H9 (cell line): ENCODE measurements at regions not wholly inside any gene's neighbourhood (a gene's known extent, or its start where the extent isn't known, plus 50 kb on each side); places are given as distances from the start of the nearest gene placed in this dataset.

Source experiments
- DNase-seq: peaks from one replicate; pipeline ENCODE4 v3.0.0-alpha.2; 2017
- H2AFZ ChIP-seq: one replicate; pipeline ENCODE4 v1.6.1; 2013; ENCODE audit warnings: mild to moderate bottlenecking, low read length, control low read depth, moderate library complexity
- H2AK5ac ChIP-seq: 2 replicates; pipeline ENCODE4 v1.6.1; 2013; ENCODE audit warnings: low read length, control low read depth, mixed read lengths; ENCODE audit not compliant: insufficient read length
- H2BK120ac ChIP-seq: one replicate; pipeline ENCODE4 v1.6.1; 2013; ENCODE audit warnings: low read depth, mild to moderate bottlenecking, low read length, control low read depth, inconsistent platforms; ENCODE audit not compliant: poor library complexity, severe bottlenecking
- H2BK12ac ChIP-seq: 2 replicates; pipeline ENCODE4 v1.6.1; 2013; ENCODE audit warnings: low read length, control low read depth, mixed read lengths, low read depth; ENCODE audit not compliant: insufficient read length
- H2BK15ac ChIP-seq: 2 replicates; pipeline ENCODE4 v1.6.1; 2013; ENCODE audit warnings: low read depth, low read length, control low read depth
- H2BK20ac ChIP-seq: one replicate; pipeline ENCODE4 v1.6.1; 2013; ENCODE audit warnings: low read depth, mild to moderate bottlenecking, low read length, control low read depth, inconsistent platforms; ENCODE audit not compliant: poor library complexity, severe bottlenecking
- H2BK5ac ChIP-seq: 2 replicates; pipeline ENCODE4 v1.6.1; 2013; ENCODE audit warnings: low read length, control low read depth, mixed read lengths; ENCODE audit not compliant: insufficient read length
- H3K14ac ChIP-seq: 2 replicates; pipeline ENCODE4 v1.6.1; 2013; ENCODE audit warnings: low read length, control low read depth; ENCODE audit not compliant: insufficient read depth
- H3K18ac ChIP-seq: 2 replicates; pipeline ENCODE4 v1.6.1; 2013; ENCODE audit warnings: low read depth, mild to moderate bottlenecking, mixed read lengths, low read length, control low read depth; ENCODE audit not compliant: insufficient read length
- H3K23ac ChIP-seq: 2 replicates; pipeline ENCODE4 v1.6.1; 2013; ENCODE audit warnings: low read length, control low read depth, mixed read lengths, low read depth; ENCODE audit not compliant: insufficient read length
- H3K23me2 ChIP-seq: 2 replicates; pipeline ENCODE4 v1.6.1; 2013; ENCODE audit warnings: low read depth, mild to moderate bottlenecking, mixed read lengths, low read length, control low read depth; ENCODE audit not compliant: insufficient read length, poor library complexity, severe bottlenecking
- H3K27ac ChIP-seq: 2 replicates; pipeline ENCODE4 v1.5.1; 2013; ENCODE audit warnings: low read length, control low read depth, mixed read lengths, low read depth; ENCODE audit not compliant: insufficient read length
- H3K27me3 ChIP-seq: 2 replicates; pipeline ENCODE4 v1.6.1; 2013; ENCODE audit warnings: low read length, control low read depth, inconsistent platforms; ENCODE audit not compliant: insufficient read depth
- H3K4ac ChIP-seq: 2 replicates; pipeline ENCODE4 v1.6.1; 2013; ENCODE audit warnings: low read depth, mild to moderate bottlenecking, control low read depth, inconsistent platforms, low read length, moderate library complexity
- H3K4me1 ChIP-seq: 2 replicates; pipeline ENCODE4 v1.6.1; 2013; ENCODE audit warnings: low read length, control low read depth, inconsistent platforms; ENCODE audit not compliant: insufficient read depth
- H3K4me2 ChIP-seq: 2 replicates; pipeline ENCODE4 v1.6.1; 2013; ENCODE audit warnings: low read length, control low read depth, mixed read lengths; ENCODE audit not compliant: insufficient read length, insufficient read depth
- H3K56ac ChIP-seq: 2 replicates; pipeline ENCODE4 v1.6.1; 2013; ENCODE audit warnings: low read depth, mild to moderate bottlenecking, mixed read lengths, low read length, control low read depth; ENCODE audit not compliant: insufficient read length
- H3K79me1 ChIP-seq: 2 replicates; pipeline ENCODE4 v1.6.1; 2013; ENCODE audit warnings: low read depth, mild to moderate bottlenecking, moderate library complexity, low read length, control low read depth, inconsistent platforms; ENCODE audit not compliant: insufficient read depth, poor library complexity, severe bottlenecking
- H3K79me2 ChIP-seq: 2 replicates; pipeline ENCODE4 v1.6.1; 2013; ENCODE audit warnings: low read length, control low read depth, inconsistent platforms; ENCODE audit not compliant: insufficient read depth
- H3K9ac ChIP-seq: 2 replicates; pipeline ENCODE4 v1.6.1; 2013; ENCODE audit warnings: low read length, control low read depth, mixed read lengths; ENCODE audit not compliant: insufficient read length; ENCODE audit errors: extremely low read depth
- H3K9me3 ChIP-seq: one replicate; pipeline ENCODE4 v1.6.1; 2013; ENCODE audit warnings: low read depth, low read length, inconsistent platforms; ENCODE audit not compliant: control insufficient read depth
- H3T11ph ChIP-seq: one replicate; pipeline ENCODE4 v1.6.1; 2013; ENCODE audit warnings: mild to moderate bottlenecking, low read length, control low read depth, inconsistent platforms
- H4K20me1 ChIP-seq: one replicate; pipeline ENCODE4 v1.6.1; 2013; ENCODE audit not compliant: control insufficient read depth, insufficient read length, insufficient read depth
- H4K5ac ChIP-seq: 2 replicates; pipeline ENCODE4 v1.6.1; 2013; ENCODE audit warnings: low read depth, mild to moderate bottlenecking, mixed read lengths, low read length, control low read depth; ENCODE audit not compliant: insufficient read length
- H4K8ac ChIP-seq: replicated peaks from 2 replicates; pipeline ENCODE4 v1.6.1; 2013; ENCODE audit warnings: low read length, control low read depth, mixed read lengths, low read depth; ENCODE audit not compliant: insufficient read length
- H4K91ac ChIP-seq: 2 replicates; pipeline ENCODE4 v1.6.1; 2013; ENCODE audit warnings: low read depth, mild to moderate bottlenecking, moderate library complexity, mixed read lengths, low read length, control low read depth; ENCODE audit not compliant: insufficient read length
- H3K27ac Mint-ChIP-seq, 3 experiments: 2 replicates in 2 of 3; 3 replicates in 1 of 3; pipeline ENCODE4 v1.8.0; 2020 to 2021; ENCODE audit warnings: mixed read lengths in 3 of 3, mild to moderate bottlenecking in 1 of 3, moderate library complexity in 1 of 3
- H3K27me3 Mint-ChIP-seq: 2 replicates; pipeline ENCODE4 v1.8.0; 2021; ENCODE audit warnings: low read depth, mild to moderate bottlenecking, moderate library complexity, mixed read lengths
- H3K36me3 Mint-ChIP-seq, 3 experiments: 2 replicates in 2 of 3; 3 replicates in 1 of 3; pipeline ENCODE4 v1.8.0; 2020 to 2021; ENCODE audit warnings: low read depth in 3 of 3, mixed read lengths in 3 of 3; ENCODE audit not compliant: insufficient read depth in 1 of 3
- H3K4me1 Mint-ChIP-seq, 2 experiments: 2 replicates each; pipeline ENCODE4 v1.8.0; 2020; ENCODE audit warnings: mixed read lengths in 2 of 2
- H3K4me3 Mint-ChIP-seq, 2 experiments: 2 replicates in 1 of 2; 3 replicates in 1 of 2; pipeline ENCODE4 v1.8.0; 2020 to 2021; ENCODE audit warnings: mild to moderate bottlenecking in 2 of 2, mixed read lengths in 2 of 2, moderate library complexity in 1 of 2
- H3K9me3 Mint-ChIP-seq, 2 experiments: 2 replicates in 1 of 2; 3 replicates in 1 of 2; pipeline ENCODE4 v1.8.0; 2020; ENCODE audit warnings: mild to moderate bottlenecking in 2 of 2, mixed read lengths in 2 of 2, moderate library complexity in 1 of 2
- WGBS: extraction: QIAGEN DNeasy Blood & Tissue Kit; methylation state at CpG from one replicate; pipeline ENCODE4 v1.1.7; 2013; ENCODE audit warnings: missing lambda C conversion rate, low lambda C conversion rate, mixed read lengths; ENCODE audit not compliant: insufficient read length; ENCODE audit errors: extremely low coverage; 5-methylcytosine and 5-hydroxymethylcytosine counted together
- TF ChIP-seq, protein P1 (sequence below): fragments of 200-600 bp; sonication (generic); conservative IDR thresholded peaks from 3 replicates; pipeline ENCODE4 v1.8.0; 2021; ENCODE audit warnings: antibody characterized with exemption, mild to moderate bottlenecking

DNA sequence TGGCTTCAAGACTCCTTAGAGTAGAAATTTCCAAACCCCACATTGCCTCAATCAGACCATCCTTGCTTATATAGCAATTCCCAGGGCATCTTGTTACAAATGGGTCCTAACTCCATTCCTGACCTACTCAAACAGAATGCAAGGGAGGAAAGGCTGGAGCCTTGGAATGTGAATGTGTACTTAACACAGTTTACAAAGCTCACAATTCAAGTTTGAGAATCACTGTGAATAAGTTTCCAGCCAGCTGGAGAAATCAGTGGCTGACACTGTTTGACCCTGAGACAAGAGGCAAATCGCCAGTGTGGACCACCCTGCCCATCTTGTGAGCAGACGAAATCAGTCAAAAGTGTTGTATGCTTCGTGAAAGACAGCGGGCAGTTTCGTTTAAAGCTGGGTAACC lies 65.5 kb downstream of the SOWAHC start:
- H2BK5ac ChIP-seq = no peak overlapping the region
- no peaks in the 10 kb centered on the region for H3K4me1 ChIP-seq
- no peaks in the 10 kb centered on the region; the same call in 1 of the 2 replicates for H3K27me3 Mint-ChIP-seq
- H3K4me1 Mint-ChIP-seq = peaks cover 0 to 9% of the 10 kb centered on the region in 2 experiments
- H3K23ac ChIP-seq = no peak overlapping the region
- no peaks in the 10 kb centered on the region for H3K9me3 ChIP-seq
- H2BK12ac ChIP-seq = no peak overlapping the region
- H4K91ac ChIP-seq = no peak overlapping the region
- H3K27ac Mint-ChIP-seq = 0 out of 7 replicates have a peak overlapping the region, but pooled peaks of 1 of the 3 experiments have one; percentile 65
- H3K27ac ChIP-seq = no peak overlapping the region
- no peak overlapping the region for H2BK20ac ChIP-seq
- no peaks in the 10 kb centered on the region for H3K79me2 ChIP-seq
- H4K8ac ChIP-seq = no peak overlapping the region
- no peak for DNase-seq
- H2AK5ac ChIP-seq = no peak overlapping the region
- H3T11ph ChIP-seq = no peak overlapping the region
- H2BK15ac ChIP-seq = no peak overlapping the region
- no peaks in the 10 kb centered on the region for H3K36me3 Mint-ChIP-seq
- no peaks in the 10 kb centered on the region; a peak in 2 of 5 replicates for H3K9me3 Mint-ChIP-seq
- no peaks in the 10 kb centered on the region for H3K23me2 ChIP-seq
- no peak overlapping the region for H2BK120ac ChIP-seq
- no peaks in the 10 kb centered on the region for H3K27me3 ChIP-seq
- TF ChIP-seq, protein P1, sequence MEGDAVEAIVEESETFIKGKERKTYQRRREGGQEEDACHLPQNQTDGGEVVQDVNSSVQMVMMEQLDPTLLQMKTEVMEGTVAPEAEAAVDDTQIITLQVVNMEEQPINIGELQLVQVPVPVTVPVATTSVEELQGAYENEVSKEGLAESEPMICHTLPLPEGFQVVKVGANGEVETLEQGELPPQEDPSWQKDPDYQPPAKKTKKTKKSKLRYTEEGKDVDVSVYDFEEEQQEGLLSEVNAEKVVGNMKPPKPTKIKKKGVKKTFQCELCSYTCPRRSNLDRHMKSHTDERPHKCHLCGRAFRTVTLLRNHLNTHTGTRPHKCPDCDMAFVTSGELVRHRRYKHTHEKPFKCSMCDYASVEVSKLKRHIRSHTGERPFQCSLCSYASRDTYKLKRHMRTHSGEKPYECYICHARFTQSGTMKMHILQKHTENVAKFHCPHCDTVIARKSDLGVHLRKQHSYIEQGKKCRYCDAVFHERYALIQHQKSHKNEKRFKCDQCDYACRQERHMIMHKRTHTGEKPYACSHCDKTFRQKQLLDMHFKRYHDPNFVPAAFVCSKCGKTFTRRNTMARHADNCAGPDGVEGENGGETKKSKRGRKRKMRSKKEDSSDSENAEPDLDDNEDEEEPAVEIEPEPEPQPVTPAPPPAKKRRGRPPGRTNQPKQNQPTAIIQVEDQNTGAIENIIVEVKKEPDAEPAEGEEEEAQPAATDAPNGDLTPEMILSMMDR = no peak
- H3K4ac ChIP-seq = no peak overlapping the region
- no peak overlapping the region for H2AFZ ChIP-seq
- H4K5ac ChIP-seq = no peak overlapping the region
- WGBS = no CpG with 5 or more reads among the region's 5 CpGs
- no peaks in the 10 kb centered on the region for H4K20me1 ChIP-seq
- H3K79me1 ChIP-seq = no peaks in the 10 kb centered on the region
- no peak overlapping the region for H3K56ac ChIP-seq
- H3K9ac ChIP-seq = no peak overlapping the region
- no peak overlapping the region for H3K18ac ChIP-seq
- no peak overlapping the region for H3K4me2 ChIP-seq
- no peak overlapping the region for H3K4me3 Mint-ChIP-seq
- H3K14ac ChIP-seq = no peak overlapping the region
